MG63 (cell line): ENCODE measurements at regions not wholly inside any gene's neighbourhood (a gene's known extent, or its start where the extent isn't known, plus 50 kb on each side); places are given as distances from the start of the nearest gene placed in this dataset.

Experiments used
- DNase-seq: peaks from one replicate; pipeline ENCODE4 v3.0.0-alpha.2; 2020
- H3K27me3 ChIP-seq: fragments of 250-450 bp; sonication (Bioruptor Pico); 2 replicates; pipeline ENCODE4 v1.5.1; 2020; ENCODE audit warnings: mild to moderate bottlenecking, moderate library complexity
- H3K36me3 ChIP-seq: fragments of 250-450 bp; sonication (Bioruptor Pico); 2 replicates; pipeline ENCODE4 v1.5.1; 2020; ENCODE audit warnings: mild to moderate bottlenecking, moderate library complexity
- H3K4me3 ChIP-seq: fragments of 250-450 bp; sonication (Bioruptor Pico); 2 replicates; pipeline ENCODE4 v1.5.1; 2020; ENCODE audit warnings: mild to moderate bottlenecking, moderate library complexity
- H3K9me3 ChIP-seq: fragments of 250-450 bp; sonication (Bioruptor Pico); 2 replicates; pipeline ENCODE4 v1.5.1; 2020; ENCODE audit warnings: mild to moderate bottlenecking, moderate library complexity

- no peak for DNase-seq
- H3K27me3 ChIP-seq, result no peaks in the 10 kb centered on the region
- H3K4me3 ChIP-seq, result no peak overlapping the region
- no peaks in the 10 kb centered on the region for H3K36me3 ChIP-seq
- H3K9me3 ChIP-seq, result no peaks in the 10 kb centered on the region
Measured at GRCh38 chr6:156183678-156184077, 593.5 kb upstream of the ARID1B start.

- H3K36me3 ChIP-seq, result no peaks in the 10 kb centered on the region
- H3K9me3 ChIP-seq, result no peaks in the 10 kb centered on the region
- no peak for DNase-seq
- no peak overlapping the region for H3K4me3 ChIP-seq
- H3K27me3 ChIP-seq, result no peaks in the 10 kb centered on the region
Measured at GRCh38 chr6:156182356-156182755, 594.8 kb upstream of the ARID1B start.

GRCh38 chr6:156181506-156181905 is 595.7 kb upstream of the ARID1B start:
- no peaks in the 10 kb centered on the region for H3K36me3 ChIP-seq
- no peaks in the 10 kb centered on the region for H3K27me3 ChIP-seq
- DNase-seq, result no peak
- no peak overlapping the region for H3K4me3 ChIP-seq
- H3K9me3 ChIP-seq, result no peaks in the 10 kb centered on the region

GRCh38 chr6:156175971-156176421 is 601.2 kb upstream of the ARID1B start:
- no peak overlapping the region for H3K4me3 ChIP-seq
- no peaks in the 10 kb centered on the region for H3K9me3 ChIP-seq
- DNase-seq, result no peak
- no peaks in the 10 kb centered on the region for H3K27me3 ChIP-seq
- no peaks in the 10 kb centered on the region for H3K36me3 ChIP-seq

GRCh38 chr6:156175433-156175832 is 601.7 kb upstream of the ARID1B start:
- DNase-seq, result no peak
- Histone ChIP-seq H3K9me3 (no peaks in the 10 kb centered on the region), H3K36me3 (no peaks in the 10 kb centered on the region), H3K4me3 (no peak overlapping the region), H3K27me3 (no peaks in the 10 kb centered on the region)

- Histone ChIP-seq H3K4me3 (no peak overlapping the region), H3K36me3 (no peaks in the 10 kb centered on the region), H3K27me3 (no peaks in the 10 kb centered on the region), H3K9me3 (no peaks in the 10 kb centered on the region)
- DNase-seq, result no peak
Measured at GRCh38 chr6:156174031-156174890, 602.9 kb upstream of the ARID1B start.

GRCh38 chr6:156169371-156169770 is 607.8 kb upstream of the ARID1B start:
- Histone ChIP-seq H3K27me3 (no peaks in the 10 kb centered on the region), H3K9me3 (no peaks in the 10 kb centered on the region), H3K36me3 (no peaks in the 10 kb centered on the region), H3K4me3 (no peak overlapping the region)
- no peak for DNase-seq

GRCh38 chr6:156167625-156168071 is 609.5 kb upstream of the ARID1B start:
- no peaks in the 10 kb centered on the region for H3K27me3 ChIP-seq
- no peaks in the 10 kb centered on the region for H3K9me3 ChIP-seq
- no peaks in the 10 kb centered on the region for H3K36me3 ChIP-seq
- DNase-seq, result peak; percentile 14
- H3K4me3 ChIP-seq, result peak overlapping the region; percentile 16; the same call in 1 of the 2 replicates

- DNase-seq, result peak; percentile 3
- Histone ChIP-seq H3K4me3 (peak overlapping the region; percentile 16; the same call in 1 of the 2 replicates), H3K9me3 (no peaks in the 10 kb centered on the region), H3K27me3 (no peaks in the 10 kb centered on the region), H3K36me3 (no peaks in the 10 kb centered on the region)
Measured at GRCh38 chr6:156167016-156167624, 610.1 kb upstream of the ARID1B start.

- H3K27me3 ChIP-seq, result no peaks in the 10 kb centered on the region
- H3K4me3 ChIP-seq, result no peak overlapping the region
- no peaks in the 10 kb centered on the region for H3K36me3 ChIP-seq
- H3K9me3 ChIP-seq, result no peaks in the 10 kb centered on the region
- DNase-seq, result no peak
Measured at GRCh38 chr6:156166093-156166492, 611.1 kb upstream of the ARID1B start.

- no peaks in the 10 kb centered on the region for H3K36me3 ChIP-seq
- H3K9me3 ChIP-seq, result no peaks in the 10 kb centered on the region
- H3K4me3 ChIP-seq, result no peak overlapping the region
- DNase-seq, result no peak
- H3K27me3 ChIP-seq, result no peaks in the 10 kb centered on the region
Measured at GRCh38 chr6:156164701-156165452, 612.3 kb upstream of the ARID1B start.

- no peaks in the 10 kb centered on the region for H3K9me3 ChIP-seq
- H3K4me3 ChIP-seq, result no peak overlapping the region
- no peaks in the 10 kb centered on the region for H3K36me3 ChIP-seq
- no peak for DNase-seq
- no peaks in the 10 kb centered on the region for H3K27me3 ChIP-seq
Measured at GRCh38 chr6:156163311-156163710, 613.9 kb upstream of the ARID1B start.

GRCh38 chr6:156161471-156161870 is 615.7 kb upstream of the ARID1B start:
- H3K36me3 ChIP-seq, result no peaks in the 10 kb centered on the region
- H3K27me3 ChIP-seq, result no peaks in the 10 kb centered on the region
- DNase-seq, result no peak
- H3K4me3 ChIP-seq, result no peak overlapping the region
- H3K9me3 ChIP-seq, result no peaks in the 10 kb centered on the region

GRCh38 chr6:156160795-156161165 is 616.4 kb upstream of the ARID1B start:
- Histone ChIP-seq H3K9me3 (no peaks in the 10 kb centered on the region), H3K4me3 (no peak overlapping the region), H3K36me3 (no peaks in the 10 kb centered on the region), H3K27me3 (no peaks in the 10 kb centered on the region)
- no peak for DNase-seq

GRCh38 chr6:156160007-156160794 is 617.0 kb upstream of the ARID1B start:
- Histone ChIP-seq H3K4me3 (no peak overlapping the region), H3K36me3 (no peaks in the 10 kb centered on the region), H3K27me3 (no peaks in the 10 kb centered on the region), H3K9me3 (no peaks in the 10 kb centered on the region)
- DNase-seq, result no peak

- no peaks in the 10 kb centered on the region for H3K36me3 ChIP-seq
- no peak overlapping the region for H3K4me3 ChIP-seq
- no peak for DNase-seq
- no peaks in the 10 kb centered on the region for H3K27me3 ChIP-seq
- H3K9me3 ChIP-seq, result no peaks in the 10 kb centered on the region
Measured at GRCh38 chr6:156154896-156155295, 622.3 kb upstream of the ARID1B start.
